ENCODE measurements at regions not wholly inside any gene's neighbourhood (a gene's known extent, or its start where the extent isn't known, plus 50 kb on each side); places are given as distances from the start of the nearest gene placed in this dataset.

DNA sequence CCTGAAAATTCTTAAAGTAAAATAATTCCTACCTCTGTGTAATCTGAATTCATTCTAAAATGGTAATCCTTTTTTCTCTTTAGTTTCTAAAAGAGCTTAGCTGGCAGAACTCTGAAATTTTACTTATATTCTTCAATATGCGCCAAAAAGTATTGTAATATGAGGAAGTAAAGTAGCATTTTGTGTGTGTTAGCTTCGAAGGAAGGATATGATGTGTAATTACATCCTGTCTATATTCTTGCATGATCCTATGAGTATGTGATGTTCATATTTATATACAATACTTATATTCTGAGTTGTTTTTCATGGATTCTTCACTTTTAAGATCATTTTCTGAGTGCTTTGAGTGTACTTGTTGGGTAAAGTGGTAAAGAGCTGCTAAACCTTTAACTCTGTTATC is 402.9 kb upstream of the PKDCC start:
- no peak overlapping the region for H3K27ac ChIP-seq
- H3K4me3 ChIP-seq = no peak overlapping the region
- no peaks in the 10 kb centered on the region for H3K27me3 ChIP-seq
- intact Hi-C loops (cut with DNase I) = no loop called here
- H3K36me3 ChIP-seq = no peaks in the 10 kb centered on the region
- TF ChIP-seq, protein P1, sequence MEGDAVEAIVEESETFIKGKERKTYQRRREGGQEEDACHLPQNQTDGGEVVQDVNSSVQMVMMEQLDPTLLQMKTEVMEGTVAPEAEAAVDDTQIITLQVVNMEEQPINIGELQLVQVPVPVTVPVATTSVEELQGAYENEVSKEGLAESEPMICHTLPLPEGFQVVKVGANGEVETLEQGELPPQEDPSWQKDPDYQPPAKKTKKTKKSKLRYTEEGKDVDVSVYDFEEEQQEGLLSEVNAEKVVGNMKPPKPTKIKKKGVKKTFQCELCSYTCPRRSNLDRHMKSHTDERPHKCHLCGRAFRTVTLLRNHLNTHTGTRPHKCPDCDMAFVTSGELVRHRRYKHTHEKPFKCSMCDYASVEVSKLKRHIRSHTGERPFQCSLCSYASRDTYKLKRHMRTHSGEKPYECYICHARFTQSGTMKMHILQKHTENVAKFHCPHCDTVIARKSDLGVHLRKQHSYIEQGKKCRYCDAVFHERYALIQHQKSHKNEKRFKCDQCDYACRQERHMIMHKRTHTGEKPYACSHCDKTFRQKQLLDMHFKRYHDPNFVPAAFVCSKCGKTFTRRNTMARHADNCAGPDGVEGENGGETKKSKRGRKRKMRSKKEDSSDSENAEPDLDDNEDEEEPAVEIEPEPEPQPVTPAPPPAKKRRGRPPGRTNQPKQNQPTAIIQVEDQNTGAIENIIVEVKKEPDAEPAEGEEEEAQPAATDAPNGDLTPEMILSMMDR (IDR thresholded peaks at IDR 0.05) = no peak
- WGBS, 2 donors = 73 to 87% methylated on average over 2 of the region's 2 CpGs
- peaks cover 0 to under 1% (median 0%) of the 10 kb centered on the region in 11 donors for H3K9me3 ChIP-seq
- no peaks in the 10 kb centered on the region for H3K4me1 ChIP-seq
- DNase-seq (no peak), ATAC-seq (no peak)

DNA sequence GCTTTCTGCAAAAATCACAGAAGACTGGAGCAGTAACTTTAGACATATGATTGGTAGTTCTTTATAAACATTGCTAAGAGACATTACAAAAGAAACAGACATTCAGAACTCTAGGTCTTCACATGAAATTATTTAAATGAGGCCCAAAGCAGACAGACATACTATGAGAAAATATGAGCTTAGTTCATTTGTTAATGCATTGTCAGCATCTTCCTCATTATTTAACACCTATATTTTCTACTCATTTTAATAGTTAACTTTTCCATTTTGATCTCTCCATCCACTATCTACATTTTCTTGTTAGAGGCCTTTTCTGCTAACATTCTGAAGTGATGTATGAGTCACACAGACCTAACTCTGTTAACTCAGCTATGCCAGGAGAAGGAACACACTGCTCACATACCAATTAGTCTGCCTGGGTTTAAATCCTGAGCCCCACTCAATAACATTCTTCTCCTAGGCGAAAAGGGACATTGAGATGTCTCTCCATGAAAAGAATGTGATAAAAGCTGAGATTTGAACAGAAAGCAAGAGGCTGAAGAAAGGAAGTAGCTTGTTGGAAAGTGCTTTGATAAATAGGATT is 400.3 kb upstream of the PKDCC start:
- ATAC-seq (no peak), DNase-seq (no peak)
- 77 to 80% methylated on average over 1 of the region's 1 CpG for WGBS, 2 donors
- Histone ChIP-seq H3K27ac (no peak overlapping the region), H3K4me1 (no peaks in the 10 kb centered on the region), H3K36me3 (no peaks in the 10 kb centered on the region), H3K27me3 (no peaks in the 10 kb centered on the region), H3K9me3 (no peaks in the 10 kb centered on the region), H3K4me3 (no peak overlapping the region)
- TF ChIP-seq, protein P1 (IDR thresholded peaks at IDR 0.05) = no peak
- intact Hi-C loops (cut with DNase I) = no loop called here

DNA sequence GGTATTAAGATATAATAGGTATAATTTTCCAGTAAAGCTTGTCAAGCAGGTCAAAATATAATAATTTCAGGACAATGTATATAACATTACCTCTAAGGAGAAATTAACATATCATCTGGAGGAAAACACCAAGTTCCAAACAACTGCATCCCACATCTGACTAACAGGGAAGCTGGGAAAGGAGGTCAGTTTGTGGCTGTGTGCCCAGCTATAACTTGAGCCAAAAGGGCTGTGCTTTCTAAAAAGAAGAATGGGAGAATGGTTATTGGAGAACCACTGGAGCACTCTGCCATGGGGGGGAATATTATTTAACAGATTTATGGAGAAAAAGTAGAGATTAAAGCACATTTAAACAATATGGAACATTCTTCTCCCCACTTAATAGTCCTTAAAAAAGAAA is 390.6 kb upstream of the PKDCC start:
- intact Hi-C loops (cut with DNase I) = no loop called here
- H3K4me1 ChIP-seq = no peaks in the 10 kb centered on the region
- ATAC-seq = no peak

DNA sequence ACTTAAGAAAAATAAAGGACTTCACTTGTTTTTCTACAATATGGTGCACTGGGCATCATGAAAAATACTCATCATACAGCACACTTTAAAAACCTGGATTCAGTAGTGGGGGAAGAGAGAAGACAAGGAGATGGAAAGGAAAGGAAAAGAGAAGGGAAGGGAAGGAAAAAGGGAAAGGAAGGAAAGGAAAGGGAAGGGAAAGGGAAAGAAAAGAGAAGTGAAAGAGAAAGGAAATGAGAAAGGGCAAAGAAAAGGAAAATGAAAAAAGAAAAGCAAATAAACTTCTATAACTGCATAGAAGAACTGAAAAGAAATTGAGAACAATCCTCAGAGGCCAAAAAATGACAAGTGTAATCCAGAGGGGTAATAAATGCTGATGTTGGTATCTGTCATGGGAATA is 388.1 kb upstream of the PKDCC start:
- DNase-seq (no peak), ATAC-seq (no peak)
- no peak overlapping the region for H3K4me3 ChIP-seq
- TF ChIP-seq, protein P1 (IDR thresholded peaks at IDR 0.05) = no peak
- no peaks in the 10 kb centered on the region for H3K27me3 ChIP-seq
- H3K4me1 ChIP-seq = no peaks in the 10 kb centered on the region
- no peak overlapping the region for H3K27ac ChIP-seq
- no peaks in the 10 kb centered on the region for H3K36me3 ChIP-seq
- no peaks in the 10 kb centered on the region for H3K9me3 ChIP-seq
- intact Hi-C loops (cut with DNase I) = no loop called here

More for the DNA sequence above, 390.6 kb upstream of the PKDCC start:
- H3K27me3 ChIP-seq = no peaks in the 10 kb centered on the region
- no peak for DNase-seq
- H3K36me3 ChIP-seq = no peaks in the 10 kb centered on the region
- TF ChIP-seq, protein P1 (IDR thresholded peaks at IDR 0.05) = no peak
- no peak overlapping the region for H3K27ac ChIP-seq
- no peak overlapping the region for H3K4me3 ChIP-seq
- H3K9me3 ChIP-seq = no peaks in the 10 kb centered on the region

Measured in heart right ventricle (tissue), 16 donors.